K562 (cell line): ENCODE measurements at regions not wholly inside any gene's neighbourhood (a gene's known extent, or its start where the extent isn't known, plus 50 kb on each side); places are given as distances from the start of the nearest gene placed in this dataset.
"Not testable (repeated sequence)": the region's sequence is repeated elsewhere in the genome, so short reads cannot be mapped to it uniquely, and the experiment has no call there.

Experiments used
- CREBBP ChIP-seq: IDR thresholded peaks from one replicate; pipeline ENCODE4 v1.6.1; 2012; ENCODE audit warnings: low read depth, mild to moderate bottlenecking, control low read depth, inconsistent platforms, low read length
- MAFK ChIP-seq: IDR thresholded peaks from 2 replicates; pipeline ENCODE4 v1.6.1; 2011; ENCODE audit warnings: low read length, improper control_type of control experiment
- PRMT5 ChIP-seq: sonication (generic); formaldehyde crosslinking; IDR thresholded peaks from 2 replicates; pipeline ENCODE4 v1.5.0; 2020; ENCODE audit warnings: missing genetic modification reagents
- TFAP4 ChIP-seq: sonication (generic); formaldehyde crosslinking; IDR thresholded peaks from 2 replicates; pipeline ENCODE4 v1.8.0; 2022; ENCODE audit warnings: missing genetic modification reagents, mild to moderate bottlenecking, moderate library complexity, borderline replicate concordance
- ZBTB1 ChIP-seq: sonication (generic); formaldehyde crosslinking; IDR thresholded peaks from 2 replicates; pipeline ENCODE4 v1.8.1; 2023; ENCODE audit warnings: missing genetic modification reagents, low read depth, mild to moderate bottlenecking, borderline replicate concordance
- ZNF274 ChIP-seq: IDR thresholded peaks from 2 replicates; pipeline ENCODE4 v1.6.1; 2011; ENCODE audit warnings: low read depth, mild to moderate bottlenecking, low read length, moderate library complexity, borderline replicate concordance
- ZNF398 ChIP-seq: fragments of 250-450 bp; sonication (Bioruptor Pico); IDR thresholded peaks from 2 replicates; pipeline ENCODE4 v1.8.0; 2021; ENCODE audit warnings: moderate library complexity, mild to moderate bottlenecking, inconsistent platforms

- not testable (repeated sequence) for TF ChIP-seq MAFK; PRMT5 (CRISPR knock-in tag); ZBTB1 (CRISPR knock-in tag); CREBBP; ZNF398 (CRISPR knock-in tag); TFAP4 (CRISPR knock-in tag); ZNF274
Observed at GRCh38 chr2:78758765-78759164, 266.7 kb upstream of the REG3G start.
